Activated CD8-positive, alpha-beta T cell treated with anti-CD3 and anti-CD28 coated beads, Interleukin-2, amount 10 ng/mL, durations not matched to agents 7 days and 5 days (primary cell): ENCODE measurements at regions not wholly inside any gene's neighbourhood (a gene's known extent, or its start where the extent isn't known, plus 50 kb on each side); places are given as distances from the start of the nearest gene placed in this dataset.

ENCODE experiments used
- ATAC-seq: fragments of 150-1000 bp; cut with Tn5 transposase; one replicate; pipeline ENCODE4 v1.10.0; 2021; ENCODE audit warnings: moderate library complexity
- CTCF ChIA-PET: fragments of 350-600 bp; sonication (Branson Sonifier 250); formaldehyde crosslinking; loops from one replicate; lab custom pipeline; 2021; ENCODE audit warnings: antibody characterized with exemption; lab: Charles Lee
- POLR2A ChIA-PET: fragments of 350-600 bp; sonication (Branson Sonifier 250); formaldehyde crosslinking; loops from one replicate; lab custom pipeline; 2021; ENCODE audit warnings: antibody characterized with exemption; lab: Charles Lee
- DNase-seq: peaks from one replicate; pipeline ENCODE4 v3.0.0-alpha.2; 2020
- H3K27ac Mint-ChIP-seq: one replicate; pipeline ENCODE4 v1.8.0; 2021; ENCODE audit warnings: mild to moderate bottlenecking, mixed read lengths
- H3K27me3 Mint-ChIP-seq: one replicate; pipeline ENCODE4 v1.8.0; 2021; ENCODE audit warnings: low read depth, mixed read lengths
- H3K36me3 Mint-ChIP-seq: one replicate; pipeline ENCODE4 v1.8.0; 2021; ENCODE audit warnings: low read depth, mixed read lengths
- H3K4me1 Mint-ChIP-seq: one replicate; pipeline ENCODE4 v1.8.0; 2021; ENCODE audit warnings: low read depth, mixed read lengths
- H3K4me3 Mint-ChIP-seq: one replicate; pipeline ENCODE4 v1.8.0; 2021; ENCODE audit warnings: mild to moderate bottlenecking, mixed read lengths
- H3K9me3 Mint-ChIP-seq: one replicate; pipeline ENCODE4 v1.8.0; 2022; ENCODE audit warnings: mixed read lengths; ENCODE audit not compliant: insufficient read depth

- no peaks in the 10 kb centered on the region for H3K9me3 Mint-ChIP-seq
- H3K36me3 Mint-ChIP-seq: no peaks in the 10 kb centered on the region
- no peak overlapping the region for H3K27ac Mint-ChIP-seq
- DNase-seq (no peak), ATAC-seq (no peak)
- H3K27me3 Mint-ChIP-seq: no peaks in the 10 kb centered on the region
- no peaks in the 10 kb centered on the region for H3K4me1 Mint-ChIP-seq
- H3K4me3 Mint-ChIP-seq: no peak overlapping the region
- POLR2A ChIA-PET: no interaction called here
- CTCF ChIA-PET: no interaction called here
Measured at GRCh38 chr2:162963156-162963555, 124.6 kb upstream of the KCNH7 start.

DNA sequence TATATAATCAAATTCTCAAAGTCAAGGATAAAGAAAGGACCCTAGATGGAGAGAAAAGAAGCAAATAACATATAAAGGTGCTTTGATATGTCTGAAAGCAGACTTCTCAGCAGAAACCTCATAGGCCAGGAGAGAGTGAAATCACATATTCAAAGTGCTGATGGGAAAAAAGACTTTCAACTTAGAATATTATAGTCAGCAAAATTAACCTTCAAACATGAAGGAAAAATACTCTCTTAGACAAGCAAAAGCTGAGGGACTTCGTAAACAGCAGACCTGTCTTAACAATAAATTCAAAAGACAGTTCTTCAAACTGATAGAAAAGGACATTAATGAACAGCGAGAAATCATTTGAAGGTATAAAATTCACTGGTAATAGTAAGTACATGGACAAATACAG lies 107.2 kb upstream of the KCNH7 start:
- H3K27me3 Mint-ChIP-seq: no peaks in the 10 kb centered on the region
- H3K9me3 Mint-ChIP-seq: peaks cover 29% of the 10 kb centered on the region
- no peaks in the 10 kb centered on the region for H3K4me1 Mint-ChIP-seq
- ChIA-PET POLR2A (no interaction called here), CTCF (no interaction called here)
- DNase-seq: no peak
- no peaks in the 10 kb centered on the region for H3K36me3 Mint-ChIP-seq
- ATAC-seq: no peak
- no peak overlapping the region for H3K4me3 Mint-ChIP-seq
- H3K27ac Mint-ChIP-seq: no peak overlapping the region

- no peak for DNase-seq
- Mint-ChIP-seq H3K9me3 (peaks cover 15% of the 10 kb centered on the region), H3K36me3 (no peaks in the 10 kb centered on the region), H3K4me3 (no peak overlapping the region), H3K4me1 (no peaks in the 10 kb centered on the region), H3K27ac (no peak overlapping the region), H3K27me3 (no peaks in the 10 kb centered on the region)
- POLR2A ChIA-PET: no interaction called here
- CTCF ChIA-PET: no interaction called here
- no peak for ATAC-seq
Measured at GRCh38 chr2:162938387-162938786, 99.8 kb upstream of the KCNH7 start.

- H3K27me3 Mint-ChIP-seq: no peaks in the 10 kb centered on the region
- H3K36me3 Mint-ChIP-seq: no peaks in the 10 kb centered on the region
- H3K27ac Mint-ChIP-seq: no peak overlapping the region
- H3K4me3 Mint-ChIP-seq: no peak overlapping the region
- POLR2A ChIA-PET: no interaction called here
- ATAC-seq (no peak), DNase-seq (no peak)
- CTCF ChIA-PET: no interaction called here
- H3K4me1 Mint-ChIP-seq: no peaks in the 10 kb centered on the region
- peaks cover 5% of the 10 kb centered on the region for H3K9me3 Mint-ChIP-seq
Measured at GRCh38 chr2:162934191-162934590, 95.6 kb upstream of the KCNH7 start.

GRCh38 chr2:162932416-162932815 lies 93.8 kb upstream of the KCNH7 start:
- H3K4me1 Mint-ChIP-seq: no peaks in the 10 kb centered on the region
- H3K27me3 Mint-ChIP-seq: no peaks in the 10 kb centered on the region
- no peak overlapping the region for H3K27ac Mint-ChIP-seq
- no peaks in the 10 kb centered on the region for H3K36me3 Mint-ChIP-seq
- POLR2A ChIA-PET: no interaction called here
- peaks cover under 1% of the 10 kb centered on the region for H3K9me3 Mint-ChIP-seq
- DNase-seq: no peak
- ATAC-seq: no peak
- CTCF ChIA-PET: no interaction called here
- H3K4me3 Mint-ChIP-seq: no peak overlapping the region

- CTCF ChIA-PET: no interaction called here
Measured at GRCh38 chr2:162929571-162929970, 91.0 kb upstream of the KCNH7 start.

DNA sequence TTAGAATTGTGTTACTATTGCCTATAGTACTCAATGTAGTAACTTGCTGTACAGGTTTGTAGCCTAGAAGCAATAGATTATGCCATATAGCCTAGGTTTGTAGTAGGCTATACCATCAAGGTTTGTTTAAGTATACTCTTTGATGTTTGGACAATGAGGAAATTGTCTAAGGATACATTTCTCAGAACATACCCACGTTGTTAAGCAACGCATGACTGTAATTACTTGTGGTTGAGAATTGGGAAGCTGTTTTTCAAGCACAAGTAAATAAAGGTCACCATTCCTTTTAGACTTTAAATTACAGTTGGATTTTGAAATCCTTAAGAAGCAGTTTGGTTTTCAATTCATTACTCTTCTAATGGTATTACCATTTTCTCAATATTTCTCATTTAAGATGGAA lies 89.8 kb upstream of the KCNH7 start:
- DNase-seq: no peak
- no peaks in the 10 kb centered on the region for H3K27me3 Mint-ChIP-seq
- no peaks in the 10 kb centered on the region for H3K36me3 Mint-ChIP-seq
- ChIA-PET CTCF (no interaction called here), POLR2A (no interaction called here)
- no peaks in the 10 kb centered on the region for H3K9me3 Mint-ChIP-seq
- ATAC-seq: no peak
- H3K27ac Mint-ChIP-seq: no peak overlapping the region
- H3K4me3 Mint-ChIP-seq: no peak overlapping the region
- no peaks in the 10 kb centered on the region for H3K4me1 Mint-ChIP-seq

More at GRCh38 chr2:162929571-162929970, 91.0 kb upstream of the KCNH7 start:
- Mint-ChIP-seq H3K4me3 (no peak overlapping the region), H3K36me3 (no peaks in the 10 kb centered on the region), H3K4me1 (no peaks in the 10 kb centered on the region), H3K27ac (no peak overlapping the region), H3K27me3 (no peaks in the 10 kb centered on the region), H3K9me3 (no peaks in the 10 kb centered on the region)
- POLR2A ChIA-PET: no interaction called here
- DNase-seq (no peak), ATAC-seq (no peak)

- no peak for DNase-seq
- Mint-ChIP-seq H3K4me3 (no peak overlapping the region), H3K9me3 (no peaks in the 10 kb centered on the region), H3K27me3 (no peaks in the 10 kb centered on the region), H3K4me1 (no peaks in the 10 kb centered on the region), H3K27ac (no peak overlapping the region), H3K36me3 (no peaks in the 10 kb centered on the region)
- POLR2A ChIA-PET: no interaction called here
- no peak for ATAC-seq
- CTCF ChIA-PET: no interaction called here
Measured at GRCh38 chr2:162926907-162927306, 88.3 kb upstream of the KCNH7 start.

- no peak overlapping the region for H3K4me3 Mint-ChIP-seq
- ATAC-seq (no peak), DNase-seq (no peak)
- H3K27ac Mint-ChIP-seq: no peak overlapping the region
- H3K9me3 Mint-ChIP-seq: no peaks in the 10 kb centered on the region
- no peaks in the 10 kb centered on the region for H3K27me3 Mint-ChIP-seq
- POLR2A ChIA-PET: no interaction called here
- no peaks in the 10 kb centered on the region for H3K36me3 Mint-ChIP-seq
- CTCF ChIA-PET: no interaction called here
- H3K4me1 Mint-ChIP-seq: no peaks in the 10 kb centered on the region
Measured at GRCh38 chr2:162926501-162926900, 87.9 kb upstream of the KCNH7 start.

DNA sequence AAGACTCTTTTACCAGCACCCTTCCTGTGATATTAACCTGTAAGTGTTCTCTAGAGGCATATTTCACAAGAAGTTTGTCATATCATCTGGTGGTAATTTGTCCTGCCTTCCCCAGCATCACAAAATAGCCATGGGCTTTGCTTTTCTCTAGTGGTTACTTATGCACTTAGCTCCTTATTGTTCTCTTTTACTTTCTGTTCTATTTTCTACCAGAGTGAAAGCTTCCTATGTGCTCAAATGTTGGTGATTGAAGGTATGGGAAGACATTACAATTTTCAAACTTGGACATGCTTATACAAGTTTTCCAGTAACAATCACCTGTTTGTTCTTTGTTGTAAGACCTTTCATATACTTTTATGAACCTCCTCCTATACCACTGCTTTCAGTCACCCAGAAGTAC lies 87.0 kb upstream of the KCNH7 start:
- ChIA-PET POLR2A (no interaction called here), CTCF (no interaction called here)
- Mint-ChIP-seq H3K4me3 (no peak overlapping the region), H3K4me1 (no peaks in the 10 kb centered on the region), H3K36me3 (no peaks in the 10 kb centered on the region), H3K9me3 (no peaks in the 10 kb centered on the region), H3K27me3 (no peaks in the 10 kb centered on the region), H3K27ac (no peak overlapping the region)
- ATAC-seq: no peak
- no peak for DNase-seq

GRCh38 chr2:162919111-162919510 lies 80.5 kb upstream of the KCNH7 start:
- POLR2A ChIA-PET: no interaction called here
- ATAC-seq: no peak
- CTCF ChIA-PET: no interaction called here
- Mint-ChIP-seq H3K36me3 (no peaks in the 10 kb centered on the region), H3K9me3 (no peaks in the 10 kb centered on the region), H3K27ac (no peak overlapping the region), H3K27me3 (no peaks in the 10 kb centered on the region), H3K4me3 (no peak overlapping the region), H3K4me1 (no peaks in the 10 kb centered on the region)
- no peak for DNase-seq

DNA sequence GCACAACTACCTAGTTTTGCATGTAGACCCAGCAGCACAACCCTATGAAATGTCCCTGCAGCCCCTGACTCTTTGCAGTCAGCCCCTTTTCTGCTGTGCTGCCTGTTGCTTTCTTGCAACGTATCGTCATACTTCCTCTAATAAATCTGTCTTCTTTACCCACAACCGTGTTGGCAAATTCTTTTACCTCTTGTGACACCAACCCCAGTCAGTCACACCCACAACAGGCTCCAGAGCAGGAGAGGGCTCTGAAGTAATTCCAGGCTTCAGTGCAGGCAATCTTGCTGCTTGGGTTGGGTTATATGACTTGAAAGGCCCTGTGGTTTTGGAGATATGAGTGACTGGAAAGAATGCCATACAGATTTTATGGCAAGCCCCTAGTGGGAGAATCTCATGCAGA lies 79.1 kb upstream of the KCNH7 start:
- no peaks in the 10 kb centered on the region for H3K36me3 Mint-ChIP-seq
- DNase-seq (no peak), ATAC-seq (no peak)
- POLR2A ChIA-PET: no interaction called here
- H3K9me3 Mint-ChIP-seq: no peaks in the 10 kb centered on the region
- no peaks in the 10 kb centered on the region for H3K27me3 Mint-ChIP-seq
- no peak overlapping the region for H3K4me3 Mint-ChIP-seq
- CTCF ChIA-PET: no interaction called here
- no peak overlapping the region for H3K27ac Mint-ChIP-seq
- no peaks in the 10 kb centered on the region for H3K4me1 Mint-ChIP-seq

GRCh38 chr2:162916286-162916801 lies 77.8 kb upstream of the KCNH7 start:
- no peak for DNase-seq
- POLR2A ChIA-PET: no interaction called here
- Mint-ChIP-seq H3K9me3 (no peaks in the 10 kb centered on the region), H3K4me1 (no peaks in the 10 kb centered on the region), H3K4me3 (no peak overlapping the region), H3K27me3 (no peaks in the 10 kb centered on the region), H3K27ac (no peak overlapping the region), H3K36me3 (no peaks in the 10 kb centered on the region)
- CTCF ChIA-PET: no interaction called here
- ATAC-seq: no peak
